ENCODE measurements at regions not wholly inside any gene's neighbourhood (a gene's known extent, or its start where the extent isn't known, plus 50 kb on each side); places are given as distances from the start of the nearest gene placed in this dataset.

- intact Hi-C loops (cut with DNase I) = no loop called here
- H3K27me3 ChIP-seq = no peaks in the 10 kb centered on the region
- no peak for DNase-seq (ENCODE audit: extremely low spot score in 2 of 2)
- TF ChIP-seq CTCF (IDR thresholded peaks at IDR 0.05) = no peak
- no peak for TF ChIP-seq POLR2AphosphoS5 (IDR thresholded peaks at IDR 0.05; ENCODE audit: insufficient read depth in 1 of 2, low read depth in 1 of 2)
- no peak for TF ChIP-seq POLR2A (IDR thresholded peaks at IDR 0.05)
- no peaks in the 10 kb centered on the region for H3K36me3 ChIP-seq
- H3K9me3 ChIP-seq = no peaks in the 10 kb centered on the region
- H3K4me1 ChIP-seq = no peaks in the 10 kb centered on the region
- H3K27ac ChIP-seq = no peak overlapping the region
- no peak overlapping the region for H3K4me3 ChIP-seq
Observed at GRCh38 chr14:29489911-29490425, 437.7 kb downstream of the PRKD1 start.

GRCh38 chr14:29493849-29494248 lies 433.8 kb downstream of the PRKD1 start:
- no peak overlapping the region for H3K4me3 ChIP-seq
- H3K27me3 ChIP-seq = no peaks in the 10 kb centered on the region
- no peaks in the 10 kb centered on the region for H3K4me1 ChIP-seq
- TF ChIP-seq POLR2AphosphoS5 (IDR thresholded peaks at IDR 0.05; ENCODE audit: insufficient read depth in 1 of 2, low read depth in 1 of 2) = no peak
- no peak for TF ChIP-seq CTCF (IDR thresholded peaks at IDR 0.05)
- TF ChIP-seq POLR2A (IDR thresholded peaks at IDR 0.05) = no peak
- no peaks in the 10 kb centered on the region for H3K36me3 ChIP-seq
- no peaks in the 10 kb centered on the region for H3K9me3 ChIP-seq
- H3K27ac ChIP-seq = no peak overlapping the region
- intact Hi-C loops (cut with DNase I) = no loop called here
- DNase-seq (ENCODE audit: extremely low spot score in 2 of 2) = no peak

- intact Hi-C loops (cut with DNase I) = no loop called here
- DNase-seq (ENCODE audit: extremely low spot score in 2 of 2) = no peak
- no peaks in the 10 kb centered on the region for H3K36me3 ChIP-seq
- TF ChIP-seq POLR2A (IDR thresholded peaks at IDR 0.05) (no peak), POLR2AphosphoS5 (IDR thresholded peaks at IDR 0.05; ENCODE audit: insufficient read depth in 1 of 2, low read depth in 1 of 2) (no peak), CTCF (IDR thresholded peaks at IDR 0.05) (no peak)
- H3K27me3 ChIP-seq = no peaks in the 10 kb centered on the region
- no peak overlapping the region for H3K27ac ChIP-seq
- H3K4me1 ChIP-seq = no peaks in the 10 kb centered on the region
- H3K9me3 ChIP-seq = no peaks in the 10 kb centered on the region
- no peak overlapping the region for H3K4me3 ChIP-seq
Observed at GRCh38 chr14:29494312-29494711, 433.3 kb downstream of the PRKD1 start.

GRCh38 chr14:29503903-29504302 lies 423.7 kb downstream of the PRKD1 start:
- no peak overlapping the region for H3K27ac ChIP-seq
- H3K27me3 ChIP-seq = no peaks in the 10 kb centered on the region
- no peaks in the 10 kb centered on the region for H3K4me1 ChIP-seq
- no peak for TF ChIP-seq POLR2AphosphoS5 (IDR thresholded peaks at IDR 0.05; ENCODE audit: insufficient read depth in 1 of 2, low read depth in 1 of 2)
- TF ChIP-seq POLR2A (IDR thresholded peaks at IDR 0.05) = no peak
- TF ChIP-seq CTCF (IDR thresholded peaks at IDR 0.05) = no peak
- no peaks in the 10 kb centered on the region for H3K36me3 ChIP-seq
- intact Hi-C loops (cut with DNase I) = no loop called here
- H3K9me3 ChIP-seq = no peaks in the 10 kb centered on the region
- H3K4me3 ChIP-seq = no peak overlapping the region
- DNase-seq (ENCODE audit: extremely low spot score in 2 of 2) = no peak

- intact Hi-C loops (cut with DNase I) = no loop called here
- H3K36me3 ChIP-seq = no peaks in the 10 kb centered on the region
- no peaks in the 10 kb centered on the region for H3K9me3 ChIP-seq
- no peaks in the 10 kb centered on the region for H3K4me1 ChIP-seq
- no peak overlapping the region for H3K27ac ChIP-seq
- H3K4me3 ChIP-seq = no peak overlapping the region
- H3K27me3 ChIP-seq = no peaks in the 10 kb centered on the region
- TF ChIP-seq POLR2A (IDR thresholded peaks at IDR 0.05) = no peak
- no peak for TF ChIP-seq POLR2AphosphoS5 (IDR thresholded peaks at IDR 0.05; ENCODE audit: insufficient read depth in 1 of 2, low read depth in 1 of 2)
- no peak for TF ChIP-seq CTCF (IDR thresholded peaks at IDR 0.05)
- no peak for DNase-seq (ENCODE audit: extremely low spot score in 2 of 2)
Observed at GRCh38 chr14:29518335-29518734, 409.3 kb downstream of the PRKD1 start.
